ENCODE measurements at regions not wholly inside any gene's neighbourhood (a gene's known extent, or its start where the extent isn't known, plus 50 kb on each side); places are given as distances from the start of the nearest gene placed in this dataset.

- Histone ChIP-seq H3K4me2 (ENCODE audit: extremely low read depth, insufficient read depth, low read length) (no peak overlapping the region), H3K36me3 (ENCODE audit: control insufficient read depth, insufficient read depth, low read length) (no peaks in the 10 kb centered on the region), H2AFZ (ENCODE audit: low read length) (no peak overlapping the region), H4K20me1 (ENCODE audit: control insufficient read depth, extremely low read depth, insufficient read depth, low read length) (no peaks in the 10 kb centered on the region), H3K27ac (ENCODE audit: insufficient read depth, low read length) (no peak overlapping the region), H3K9ac (ENCODE audit: insufficient read depth, low read length) (no peak overlapping the region), H3K79me2 (ENCODE audit: control insufficient read depth, insufficient read depth, low read length) (no peaks in the 10 kb centered on the region), H3K27me3 (ENCODE audit: control insufficient read depth, insufficient read depth, low read length) (no peaks in the 10 kb centered on the region), H3K9me3 (ENCODE audit: control insufficient read depth, insufficient read depth, low read depth, low read length) (no peaks in the 10 kb centered on the region), H3K4me3 (replicated peaks in 1 of 4; ENCODE audit: control extremely low read depth in 1 of 4, insufficient read depth in 1 of 4, low read depth in 3 of 4, low read length in 4 of 4) (no peak overlapping the region), H3K4me1 (ENCODE audit: control insufficient read depth, extremely low read depth, insufficient read depth, low read length) (no peaks in the 10 kb centered on the region)
- TF ChIP-seq CTCF (conservative IDR thresholded peaks at IDR 0.05 in 1 of 2, IDR thresholded peaks at IDR 0.05 in 1 of 2; ENCODE audit: low read depth in 1 of 2, low read length in 2 of 2), result no peak
- no peak for TF ChIP-seq EZH2 (IDR thresholded peaks at IDR 0.05; ENCODE audit: low read length, missing control alignments)
- no peak for DNase-seq (ENCODE audit: low read depth in 2 of 2)
Measured at GRCh38 chr18:78319961-78320360, 659.7 kb upstream of the SALL3 start.

- TF ChIP-seq CTCF (conservative IDR thresholded peaks at IDR 0.05 in 1 of 2, IDR thresholded peaks at IDR 0.05 in 1 of 2; ENCODE audit: low read depth in 1 of 2, low read length in 2 of 2) (no peak), EZH2 (IDR thresholded peaks at IDR 0.05; ENCODE audit: low read length, missing control alignments) (no peak)
- no peak overlapping the region for H3K27ac ChIP-seq (ENCODE audit: insufficient read depth, low read length)
- no peak overlapping the region for H3K4me3 ChIP-seq (replicated peaks in 1 of 4; ENCODE audit: control extremely low read depth in 1 of 4, insufficient read depth in 1 of 4, low read depth in 3 of 4, low read length in 4 of 4)
- H3K4me1 ChIP-seq (ENCODE audit: control insufficient read depth, extremely low read depth, insufficient read depth, low read length), result no peaks in the 10 kb centered on the region
- no peaks in the 10 kb centered on the region for H4K20me1 ChIP-seq (ENCODE audit: control insufficient read depth, extremely low read depth, insufficient read depth, low read length)
- no peak overlapping the region for H2AFZ ChIP-seq (ENCODE audit: low read length)
- no peaks in the 10 kb centered on the region for H3K79me2 ChIP-seq (ENCODE audit: control insufficient read depth, insufficient read depth, low read length)
- H3K4me2 ChIP-seq (ENCODE audit: extremely low read depth, insufficient read depth, low read length), result no peak overlapping the region
- H3K36me3 ChIP-seq (ENCODE audit: control insufficient read depth, insufficient read depth, low read length), result no peaks in the 10 kb centered on the region
- no peak for DNase-seq (ENCODE audit: low read depth in 2 of 2)
- H3K9me3 ChIP-seq (ENCODE audit: control insufficient read depth, insufficient read depth, low read depth, low read length), result no peaks in the 10 kb centered on the region
- H3K27me3 ChIP-seq (ENCODE audit: control insufficient read depth, insufficient read depth, low read length), result no peaks in the 10 kb centered on the region
- no peak overlapping the region for H3K9ac ChIP-seq (ENCODE audit: insufficient read depth, low read length)
Measured at GRCh38 chr18:78321402-78321801, 658.2 kb upstream of the SALL3 start.

GRCh38 chr18:78323453-78324197 lies 656.0 kb upstream of the SALL3 start:
- Histone ChIP-seq H3K27ac (ENCODE audit: insufficient read depth, low read length) (no peak overlapping the region), H3K4me2 (ENCODE audit: extremely low read depth, insufficient read depth, low read length) (no peak overlapping the region), H2AFZ (ENCODE audit: low read length) (no peak overlapping the region), H3K27me3 (ENCODE audit: control insufficient read depth, insufficient read depth, low read length) (no peaks in the 10 kb centered on the region), H3K4me1 (ENCODE audit: control insufficient read depth, extremely low read depth, insufficient read depth, low read length) (no peaks in the 10 kb centered on the region), H3K4me3 (replicated peaks in 1 of 4; ENCODE audit: control extremely low read depth in 1 of 4, insufficient read depth in 1 of 4, low read depth in 3 of 4, low read length in 4 of 4) (no peak overlapping the region), H4K20me1 (ENCODE audit: control insufficient read depth, extremely low read depth, insufficient read depth, low read length) (no peaks in the 10 kb centered on the region), H3K9ac (ENCODE audit: insufficient read depth, low read length) (no peak overlapping the region), H3K79me2 (ENCODE audit: control insufficient read depth, insufficient read depth, low read length) (no peaks in the 10 kb centered on the region), H3K9me3 (ENCODE audit: control insufficient read depth, insufficient read depth, low read depth, low read length) (no peaks in the 10 kb centered on the region), H3K36me3 (ENCODE audit: control insufficient read depth, insufficient read depth, low read length) (no peaks in the 10 kb centered on the region)
- TF ChIP-seq EZH2 (IDR thresholded peaks at IDR 0.05; ENCODE audit: low read length, missing control alignments), result no peak
- no peak for TF ChIP-seq CTCF (conservative IDR thresholded peaks at IDR 0.05 in 1 of 2, IDR thresholded peaks at IDR 0.05 in 1 of 2; ENCODE audit: low read depth in 1 of 2, low read length in 2 of 2)
- DNase-seq (ENCODE audit: low read depth in 2 of 2), result no peak

Data from fibroblast of lung (primary cell).